HG03469 (cell line): ENCODE measurements at regions not wholly inside any gene's neighbourhood (a gene's known extent, or its start where the extent isn't known, plus 50 kb on each side); places are given as distances from the start of the nearest gene placed in this dataset.

ENCODE experiments used
- ATAC-seq: cut with Tn5 transposase; IDR thresholded peaks from one replicate; pipeline ENCODE4 v1.9.1; 2021; ENCODE audit warnings: mild to moderate bottlenecking, moderate library complexity, moderate number of reproducible peaks; ENCODE audit not compliant: unreplicated experiment

DNA sequence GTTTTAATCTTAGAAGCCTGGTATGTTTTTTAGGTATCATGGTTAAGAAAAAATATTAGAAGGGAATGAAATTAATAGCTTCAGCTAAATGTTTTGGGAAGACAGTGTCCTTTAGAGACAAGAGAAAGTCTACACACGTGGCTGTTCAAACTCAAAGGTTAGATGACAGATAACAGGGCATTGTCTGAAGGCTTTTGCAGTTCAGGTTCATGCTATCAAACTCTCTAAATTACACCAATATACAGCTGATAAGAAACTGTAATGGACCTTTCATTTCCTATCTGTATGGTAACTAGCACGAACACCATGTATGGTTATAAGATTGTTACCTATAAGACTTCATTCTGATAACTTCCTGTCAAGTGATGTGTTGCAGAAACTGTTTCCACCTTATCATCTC, 240.6 kb upstream of the MEF2C start:
- no peak for ATAC-seq

- no peak for ATAC-seq
These were observed 237.7 kb upstream of the MEF2C start for GRCh38 chr5:89120719-89121118.

DNA sequence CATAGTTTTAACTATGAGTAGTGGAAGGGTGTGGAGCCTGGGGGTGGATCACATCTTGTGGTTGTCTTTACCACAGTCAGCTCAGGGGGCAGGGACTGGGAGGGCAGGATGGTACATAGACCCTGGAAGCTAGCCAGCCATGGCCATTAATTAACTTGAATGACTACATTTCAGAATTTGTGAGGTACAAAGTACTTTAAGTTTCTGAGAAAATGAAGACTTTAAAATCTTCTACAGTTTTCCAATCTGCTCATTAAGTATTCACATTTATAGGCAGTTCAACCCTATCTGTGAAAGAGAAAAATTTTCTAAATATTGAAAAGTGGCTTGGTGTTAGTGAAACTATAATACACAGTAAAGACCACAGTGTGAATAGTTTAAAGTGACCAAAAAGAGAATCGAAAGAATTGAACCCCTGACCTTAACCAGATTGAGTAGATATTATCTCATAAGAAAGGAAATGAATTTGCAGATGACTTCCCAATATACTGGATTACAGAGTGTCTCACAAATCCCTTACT, 234.2 kb upstream of the MEF2C start:
- ATAC-seq: peak; percentile 92

- ATAC-seq: no peak
These were observed 228.1 kb upstream of the MEF2C start for GRCh38 chr5:89110916-89111646.

DNA sequence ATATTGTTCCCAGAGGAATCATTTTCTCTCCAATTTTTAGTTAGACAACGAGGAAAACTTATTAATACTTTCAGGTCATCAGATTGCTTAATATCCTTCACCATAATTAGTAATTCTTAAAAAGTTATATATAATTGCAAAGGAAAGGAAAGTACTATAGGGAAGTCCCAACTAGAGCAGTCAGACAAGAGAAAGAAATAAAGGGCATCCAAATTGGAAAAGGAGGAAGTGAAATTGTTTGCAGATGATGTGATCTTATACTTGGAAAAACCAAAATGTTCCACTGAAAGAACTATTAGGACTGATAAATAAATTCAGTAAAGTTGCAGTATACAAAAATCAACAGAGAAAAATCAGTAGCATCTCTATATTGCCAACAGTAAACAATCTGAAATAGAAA, 223.5 kb upstream of the MEF2C start:
- ATAC-seq: no peak

GRCh38 chr5:89105836-89106235, 222.9 kb upstream of the MEF2C start:
- ATAC-seq: no peak

DNA sequence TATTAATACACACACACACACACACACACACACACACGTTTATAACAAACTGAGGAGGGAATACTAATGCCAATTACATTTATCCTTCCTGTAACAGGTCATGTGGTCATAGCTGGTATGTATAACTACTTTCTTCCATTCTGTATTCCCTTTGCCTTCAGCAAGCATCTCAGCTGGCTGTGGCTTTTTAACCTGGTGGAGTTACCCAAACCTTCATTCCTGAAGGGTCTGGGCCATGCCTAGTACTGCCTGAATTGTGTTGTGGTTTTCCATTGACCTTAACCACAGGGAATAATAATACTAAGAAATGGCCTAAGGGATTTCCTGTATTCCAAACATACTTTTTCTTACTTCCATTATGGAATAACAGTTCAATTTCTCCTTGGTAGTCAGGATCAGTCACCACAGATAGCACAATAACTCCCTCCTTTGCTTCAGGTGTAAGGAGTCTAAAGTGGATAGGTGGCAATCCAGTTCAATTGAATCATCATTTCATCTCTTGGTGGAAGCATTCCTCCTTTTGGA, 222.2 kb upstream of the MEF2C start:
- ATAC-seq: no peak

GRCh38 chr5:89098199-89098756, 215.3 kb upstream of the MEF2C start:
- ATAC-seq: no peak

- peak; percentile 67 for ATAC-seq
These were observed 214.1 kb upstream of the MEF2C start for GRCh38 chr5:89097103-89097502.

GRCh38 chr5:89095341-89095740, 212.4 kb upstream of the MEF2C start:
- ATAC-seq: no peak

DNA sequence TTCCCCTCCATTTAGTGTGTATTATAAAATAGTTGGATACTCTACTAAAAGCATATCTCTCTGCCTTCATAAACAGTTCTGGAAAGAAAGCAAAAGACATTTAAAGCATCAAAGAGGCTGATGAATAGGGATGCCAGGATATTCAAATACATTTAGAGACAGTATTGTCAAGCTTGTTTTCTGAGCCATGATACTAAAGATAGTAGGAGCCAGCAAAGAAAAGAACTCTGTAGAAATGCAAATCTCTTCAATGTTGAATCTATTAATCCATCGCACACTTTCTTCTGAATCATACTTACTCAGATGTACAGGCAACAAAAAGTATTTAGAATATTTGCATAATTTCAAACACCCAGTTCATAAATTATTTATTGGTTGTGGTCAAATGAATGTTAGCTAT, 207.1 kb upstream of the MEF2C start:
- no peak for ATAC-seq

DNA sequence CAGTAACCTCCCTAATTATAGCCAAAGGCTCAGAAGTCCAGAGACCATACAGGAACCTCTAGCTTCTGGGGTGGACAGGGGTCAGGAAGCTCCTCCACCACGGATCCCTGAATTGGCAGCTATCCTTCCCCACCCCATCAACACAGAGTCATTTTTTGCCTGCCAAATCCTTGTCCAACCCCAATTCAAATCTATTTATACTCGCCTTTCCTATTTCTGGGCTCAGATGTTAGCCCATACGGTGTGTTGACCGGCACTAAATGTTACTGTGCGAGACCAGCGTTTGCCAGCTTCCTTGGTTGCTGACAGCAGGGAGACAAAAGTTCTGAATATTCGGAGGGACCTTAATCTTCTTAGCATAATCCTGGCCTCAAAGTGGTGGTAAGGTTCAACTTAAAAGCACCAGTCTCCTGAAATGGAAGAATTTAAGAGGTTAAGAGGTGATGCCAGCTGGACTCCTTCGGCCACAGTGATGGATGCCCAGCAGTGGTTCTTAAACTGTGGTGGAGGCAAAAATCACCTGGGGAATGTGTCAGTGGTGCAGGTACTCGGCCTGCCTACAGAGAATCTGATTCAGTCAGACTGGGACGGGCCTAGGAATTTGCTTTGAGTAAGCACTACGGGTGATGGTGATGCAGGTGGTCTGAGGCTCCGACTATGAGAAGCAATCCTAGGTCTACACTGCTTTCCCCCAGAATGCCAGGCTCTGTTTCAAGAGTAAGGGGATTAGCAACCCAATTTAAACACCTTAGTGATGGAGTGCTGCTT, 204.8 kb upstream of the MEF2C start:
- no peak for ATAC-seq

GRCh38 chr5:89087128-89087527, 204.1 kb upstream of the MEF2C start:
- ATAC-seq: no peak

DNA sequence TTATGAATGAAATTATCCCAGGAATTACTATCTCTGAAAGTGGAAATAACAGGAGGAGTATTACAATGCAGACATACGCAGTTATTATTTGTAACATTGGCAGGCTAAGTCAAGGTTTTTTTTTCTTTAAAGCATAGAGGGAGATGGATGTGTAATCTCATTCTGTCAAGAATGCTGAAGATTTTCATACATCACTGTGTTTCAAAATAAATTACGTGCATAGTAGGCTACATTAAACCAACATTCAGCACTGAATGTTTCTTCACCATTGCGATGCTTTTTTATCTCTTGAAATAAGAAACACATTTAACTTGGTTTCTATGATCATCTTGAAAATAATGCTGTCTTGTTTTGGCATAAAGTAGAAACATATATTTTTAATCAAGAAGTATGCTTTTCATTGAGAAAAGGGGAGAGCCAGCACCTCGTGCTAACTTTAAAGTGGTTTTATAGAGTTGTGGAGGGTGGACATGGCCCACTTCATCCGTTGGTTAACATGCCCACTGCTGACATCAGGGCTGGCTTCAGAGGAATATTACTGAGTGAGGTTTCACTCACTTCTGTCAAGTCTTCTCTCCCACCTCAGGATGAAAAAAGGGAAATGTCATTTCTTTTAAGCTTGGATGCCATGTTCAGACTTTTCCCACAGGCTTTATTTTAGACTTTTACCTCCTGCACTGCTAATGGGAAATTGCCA, 203.6 kb upstream of the MEF2C start:
- ATAC-seq: no peak

GRCh38 chr5:89083791-89084190, 200.8 kb upstream of the MEF2C start:
- no peak for ATAC-seq

DNA sequence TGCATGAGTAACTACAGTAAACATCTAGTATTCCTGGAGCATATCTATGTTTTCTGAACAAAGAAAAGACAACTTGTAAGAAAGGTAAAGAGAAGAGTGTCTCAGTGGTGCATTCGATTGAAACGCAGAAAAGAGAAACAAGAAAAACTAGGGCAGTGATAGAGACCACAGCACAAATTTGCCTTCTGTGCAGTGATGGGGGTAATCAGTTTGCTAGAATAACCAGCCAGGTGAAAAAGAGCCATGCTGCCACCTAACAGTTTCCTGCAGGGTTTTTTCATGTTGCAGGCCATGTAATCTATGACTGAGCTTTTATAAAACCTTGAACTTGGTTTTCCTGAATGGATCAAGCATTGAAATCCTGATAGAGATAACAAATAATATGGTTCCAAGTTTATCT, 198.4 kb upstream of the MEF2C start:
- peak; percentile 67 for ATAC-seq

GRCh38 chr5:89080467-89081116, 197.6 kb upstream of the MEF2C start:
- ATAC-seq: no peak

- ATAC-seq: no peak
These were observed 190.1 kb upstream of the MEF2C start for GRCh38 chr5:89072842-89073672.

DNA sequence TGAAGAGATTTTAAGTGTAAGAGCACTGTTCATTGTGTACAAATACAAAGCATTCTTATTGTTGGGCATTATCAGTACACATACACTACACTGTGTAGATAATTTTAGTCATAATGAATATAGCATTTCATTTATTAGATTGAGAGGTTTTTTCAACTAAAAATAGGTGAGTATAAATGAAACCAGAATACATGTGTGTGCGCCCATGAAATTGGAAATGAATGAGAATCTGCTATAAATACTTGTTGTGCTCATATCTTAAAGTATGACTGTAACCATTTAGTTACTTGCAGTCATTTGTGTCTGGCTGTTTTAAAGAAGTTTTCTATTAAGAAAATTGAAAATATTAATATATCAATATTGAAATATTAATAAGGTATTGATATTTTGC, 189.0 kb upstream of the MEF2C start:
- ATAC-seq: peak; percentile 40
